Thyroid gland (tissue), 4 donors: ENCODE measurements at regions not wholly inside any gene's neighbourhood (a gene's known extent, or its start where the extent isn't known, plus 50 kb on each side); places are given as distances from the start of the nearest gene placed in this dataset.

Experiments used
- POLR2A ChIP-seq, 2 donors: fragments of 450-650 bp; IDR thresholded peaks; one replicate each; pipeline ENCODE4 v1.6.1; 2017; ENCODE audit warnings: antibody characterized with exemption in 2 of 2, mild to moderate bottlenecking in 2 of 2, moderate library complexity in 1 of 2
- TF ChIP-seq, protein P1 (sequence below), 6 experiments: fragments of 200-600 bp in 3 of 6; fragments of 450-650 bp in 3 of 6; sonication (generic) in 3 of 6; IDR thresholded peaks; one replicate each; pipeline ENCODE4 v1.5.1; 2016 to 2019; ENCODE audit warnings: antibody characterized with exemption in 6 of 6, mild to moderate bottlenecking in 2 of 6, inconsistent platforms in 1 of 6, moderate library complexity in 1 of 6

DNA sequence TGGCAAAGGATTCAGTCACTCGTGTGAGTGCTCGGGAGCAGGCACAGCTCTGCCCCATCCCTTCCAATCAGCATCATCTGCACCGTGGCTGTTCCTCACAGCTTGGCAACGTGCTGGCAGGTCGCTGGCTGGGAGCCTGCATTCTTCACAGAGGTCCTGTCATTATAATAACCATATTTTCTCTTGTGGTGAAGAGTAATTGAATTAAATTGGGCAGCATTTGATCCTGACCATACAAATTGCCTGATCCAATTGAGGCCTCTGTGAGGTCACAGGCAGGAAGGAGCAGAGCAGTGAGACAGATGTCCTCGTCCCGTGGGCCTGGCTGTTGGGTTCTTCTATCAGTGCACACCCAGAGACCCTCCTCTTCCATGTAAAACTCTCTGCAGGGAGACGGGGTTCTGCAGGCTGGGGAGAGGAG, 407.8 kb downstream of the COG6 start:
- TF ChIP-seq, protein P1, sequence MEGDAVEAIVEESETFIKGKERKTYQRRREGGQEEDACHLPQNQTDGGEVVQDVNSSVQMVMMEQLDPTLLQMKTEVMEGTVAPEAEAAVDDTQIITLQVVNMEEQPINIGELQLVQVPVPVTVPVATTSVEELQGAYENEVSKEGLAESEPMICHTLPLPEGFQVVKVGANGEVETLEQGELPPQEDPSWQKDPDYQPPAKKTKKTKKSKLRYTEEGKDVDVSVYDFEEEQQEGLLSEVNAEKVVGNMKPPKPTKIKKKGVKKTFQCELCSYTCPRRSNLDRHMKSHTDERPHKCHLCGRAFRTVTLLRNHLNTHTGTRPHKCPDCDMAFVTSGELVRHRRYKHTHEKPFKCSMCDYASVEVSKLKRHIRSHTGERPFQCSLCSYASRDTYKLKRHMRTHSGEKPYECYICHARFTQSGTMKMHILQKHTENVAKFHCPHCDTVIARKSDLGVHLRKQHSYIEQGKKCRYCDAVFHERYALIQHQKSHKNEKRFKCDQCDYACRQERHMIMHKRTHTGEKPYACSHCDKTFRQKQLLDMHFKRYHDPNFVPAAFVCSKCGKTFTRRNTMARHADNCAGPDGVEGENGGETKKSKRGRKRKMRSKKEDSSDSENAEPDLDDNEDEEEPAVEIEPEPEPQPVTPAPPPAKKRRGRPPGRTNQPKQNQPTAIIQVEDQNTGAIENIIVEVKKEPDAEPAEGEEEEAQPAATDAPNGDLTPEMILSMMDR (IDR thresholded peaks at IDR 0.05): no peak
- TF ChIP-seq POLR2A (IDR thresholded peaks at IDR 0.05): no peak
